ENCODE measurements at regions not wholly inside any gene's neighbourhood (a gene's known extent, or its start where the extent isn't known, plus 50 kb on each side); places are given as distances from the start of the nearest gene placed in this dataset.

- no peak for DNase-seq
Observed at GRCh38 chr4:136838607-136839006, 693.7 kb downstream of the PCDH18 start.

- DNase-seq, result no peak
Observed at GRCh38 chr4:136831553-136831952, 700.7 kb downstream of the PCDH18 start.

- no peak for DNase-seq
Observed at GRCh38 chr4:136829280-136829679, 703.0 kb downstream of the PCDH18 start.

- DNase-seq, result no peak
Observed at GRCh38 chr4:136823020-136823419, 709.3 kb downstream of the PCDH18 start.

- DNase-seq, result no peak
Observed at GRCh38 chr4:136818811-136819330, 713.4 kb downstream of the PCDH18 start.

GRCh38 chr4:136812100-136812880 lies 720.0 kb downstream of the PCDH18 start:
- DNase-seq, result no peak

GRCh38 chr4:136811496-136812077 lies 720.7 kb downstream of the PCDH18 start:
- DNase-seq, result no peak

- DNase-seq, result no peak
Observed at GRCh38 chr4:136810626-136811025, 721.7 kb downstream of the PCDH18 start.

GRCh38 chr4:136806844-136807243 lies 725.5 kb downstream of the PCDH18 start:
- no peak for DNase-seq

- no peak for DNase-seq
Observed at GRCh38 chr4:136805617-136806016, 726.7 kb downstream of the PCDH18 start.

- no peak for DNase-seq
Observed at GRCh38 chr4:136803433-136803832, 728.9 kb downstream of the PCDH18 start.

GRCh38 chr4:136800248-136800647 lies 732.0 kb downstream of the PCDH18 start:
- no peak for DNase-seq

GRCh38 chr4:136796953-136797352 lies 735.3 kb downstream of the PCDH18 start:
- no peak for DNase-seq

- DNase-seq, result no peak
Observed at GRCh38 chr4:136793848-136794247, 738.4 kb downstream of the PCDH18 start.

GRCh38 chr4:136784326-136784725 lies 748.0 kb downstream of the PCDH18 start:
- no peak for DNase-seq

- DNase-seq, result no peak
Observed at GRCh38 chr4:136769717-136770116, 762.6 kb downstream of the PCDH18 start.

GRCh38 chr4:136768925-136769275 lies 763.4 kb downstream of the PCDH18 start:
- DNase-seq, result no peak

GRCh38 chr4:136768213-136768924 lies 763.9 kb downstream of the PCDH18 start:
- no peak for DNase-seq

- no peak for DNase-seq
Observed at GRCh38 chr4:136763919-136764318, 768.4 kb downstream of the PCDH18 start.

GRCh38 chr4:136755531-136755916 lies 776.8 kb downstream of the PCDH18 start:
- no peak for DNase-seq

- DNase-seq, result no peak
Observed at GRCh38 chr4:136754810-136755530, 777.3 kb downstream of the PCDH18 start.

- no peak for DNase-seq
Observed at GRCh38 chr4:136751556-136751955, 780.7 kb downstream of the PCDH18 start.

- no peak for DNase-seq
Observed at GRCh38 chr4:136750897-136751296, 781.4 kb downstream of the PCDH18 start.

Measured in occipital lobe (tissue), 1 donor.